Neural cell (in vitro differentiated cells): ENCODE measurements at regions not wholly inside any gene's neighbourhood (a gene's known extent, or its start where the extent isn't known, plus 50 kb on each side); places are given as distances from the start of the nearest gene placed in this dataset.

Experiments
- H2AFZ ChIP-seq: fragments of 200-600, 300-800 bp; sonication (generic), shearing (Covaris generic); 2 replicates; pipeline ENCODE4 v1.6.0; 2014; ENCODE audit warnings: low read depth, mild to moderate bottlenecking, antibody characterized with exemption, low read length, moderate library complexity
- H3F3A ChIP-seq: fragments of 200-600 bp; shearing (Covaris generic); 2 replicates; pipeline ENCODE4 v1.6.1; 2016; ENCODE audit warnings: mild to moderate bottlenecking, moderate library complexity, mixed read lengths, antibody characterized with exemption, low read length; ENCODE audit not compliant: insufficient read depth, poor library complexity, severe bottlenecking
- H3K27ac ChIP-seq: fragments of 200-600, 300-800 bp; sonication (generic), shearing (Covaris generic); 2 replicates; pipeline ENCODE4 v1.5.1; 2014; ENCODE audit warnings: mild to moderate bottlenecking, low read length, moderate library complexity
- H3K27me3 ChIP-seq: fragments of 300-800, 200-600 bp; sonication (generic), shearing (Covaris generic); 2 replicates; pipeline ENCODE4 v1.6.0; 2014; ENCODE audit warnings: mild to moderate bottlenecking, low read depth, low read length, moderate library complexity; ENCODE audit not compliant: insufficient read depth
- H3K36me3 ChIP-seq: fragments of 300-800, 200-600 bp; sonication (generic), shearing (Covaris generic); 2 replicates; pipeline ENCODE4 v1.5.1; 2014; ENCODE audit warnings: mild to moderate bottlenecking, antibody characterized with exemption, low read length, moderate library complexity; ENCODE audit not compliant: insufficient read depth
- H3K4me2 ChIP-seq: fragments of 300-800, 200-600 bp; sonication (generic), shearing (Covaris generic); 2 replicates; pipeline ENCODE4 v1.6.0; 2014; ENCODE audit warnings: mild to moderate bottlenecking, low read length
- H3K4me3 ChIP-seq: fragments of 300-800, 200-600 bp; sonication (generic), shearing (Covaris generic); 2 replicates; pipeline ENCODE4 v1.5.1; 2014; ENCODE audit warnings: mild to moderate bottlenecking, low read length, moderate library complexity
- H3K79me2 ChIP-seq: fragments of 200-600 bp; shearing (Covaris generic); replicated peaks from 2 replicates; pipeline ENCODE4 v1.6.0; 2014; ENCODE audit warnings: mild to moderate bottlenecking, low read length, moderate library complexity; ENCODE audit not compliant: insufficient read depth
- H3K9ac ChIP-seq: fragments of 300-800, 200-600 bp; sonication (generic), shearing (Covaris generic); 2 replicates; pipeline ENCODE4 v1.6.1; 2016; ENCODE audit warnings: mild to moderate bottlenecking, low read length, mixed read lengths
- H3K9me2 ChIP-seq: fragments of 200-600 bp; shearing (Covaris generic); 2 replicates; pipeline ENCODE4 v1.6.1; 2016; ENCODE audit warnings: mild to moderate bottlenecking, low read length, mixed read lengths; ENCODE audit not compliant: insufficient read depth
- H3K9me3 ChIP-seq: fragments of 200-600, 300-800 bp; sonication (generic), shearing (Covaris generic); 2 replicates; pipeline ENCODE4 v1.6.1; 2016; ENCODE audit warnings: mild to moderate bottlenecking, mixed run types, low read length, moderate library complexity, mixed read lengths
- H4K20me1 ChIP-seq: fragments of 200-600 bp; shearing (Covaris generic); 2 replicates; pipeline ENCODE4 v1.6.1; 2016; ENCODE audit warnings: mild to moderate bottlenecking, mixed run types; ENCODE audit not compliant: insufficient read depth
- CTCF ChIP-seq: fragments of 450-650 bp; IDR thresholded peaks from 2 replicates; pipeline ENCODE4 v1.5.1; 2014; ENCODE audit warnings: antibody characterized with exemption, mild to moderate bottlenecking, moderate library complexity; ENCODE audit not compliant: poor library complexity, severe bottlenecking
- EP300 ChIP-seq: fragments of 450-650 bp; conservative IDR thresholded peaks from 2 replicates; pipeline ENCODE4 v1.6.1; 2014; ENCODE audit warnings: antibody characterized with exemption, mild to moderate bottlenecking, moderate library complexity; ENCODE audit not compliant: poor library complexity, severe bottlenecking
- EZH2 ChIP-seq: fragments of 200-600, 300-800 bp; shearing (Covaris generic), sonication (generic); IDR thresholded peaks from 2 replicates; pipeline ENCODE4 v1.6.1; 2014; ENCODE audit warnings: antibody characterized with exemption, low read length, borderline replicate concordance, mild to moderate bottlenecking; ENCODE audit not compliant: insufficient read depth, poor library complexity, severe bottlenecking
- MXI1 ChIP-seq: fragments of 450-650 bp; conservative IDR thresholded peaks from 2 replicates; pipeline ENCODE4 v1.6.1; 2014; ENCODE audit warnings: antibody characterized with exemption, mild to moderate bottlenecking; ENCODE audit not compliant: poor library complexity, severe bottlenecking
- POLR2AphosphoS5 ChIP-seq: IDR thresholded peaks from 2 replicates; pipeline ENCODE4 v1.6.1; 2012
- RAD21 ChIP-seq: fragments of 450-650 bp; conservative IDR thresholded peaks from 2 replicates; pipeline ENCODE4 v1.6.1; 2014; ENCODE audit warnings: antibody characterized with exemption, mild to moderate bottlenecking, moderate library complexity
- SMC3 ChIP-seq: fragments of 450-650 bp; conservative IDR thresholded peaks from 2 replicates; pipeline ENCODE4 v1.6.1; 2014; ENCODE audit warnings: antibody characterized with exemption, mild to moderate bottlenecking, moderate library complexity; ENCODE audit not compliant: poor library complexity
- TAF1 ChIP-seq: IDR thresholded peaks from 2 replicates; pipeline ENCODE4 v1.6.1; 2012; ENCODE audit warnings: low read depth
- TF ChIP-seq, protein P1 (sequence below): IDR thresholded peaks from 2 replicates; pipeline ENCODE4 v1.6.1; 2012; ENCODE audit warnings: borderline replicate concordance

DNA sequence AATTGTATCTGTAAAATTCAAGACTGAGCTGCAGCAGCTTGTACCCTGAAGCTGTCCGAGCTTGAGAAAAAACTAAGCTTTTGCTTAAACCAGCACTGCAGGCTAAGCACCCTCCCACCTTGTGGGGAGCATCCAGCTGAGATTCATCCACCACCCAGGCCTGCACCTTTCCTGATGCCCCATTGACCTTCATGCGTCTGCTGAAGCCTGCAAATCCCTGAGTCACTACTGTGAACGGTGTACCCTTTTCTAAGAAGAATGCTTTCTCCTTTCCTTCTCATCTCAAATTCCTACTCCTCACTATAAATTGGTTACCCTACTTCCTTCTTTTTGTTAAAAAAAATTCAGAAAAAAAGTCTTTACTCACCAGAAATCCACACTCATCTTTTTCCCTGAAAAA lies 90.9 kb upstream of the RGS18 start:
- H3K4me2 ChIP-seq = no peak overlapping the region
- no peaks in the 10 kb centered on the region for H3F3A ChIP-seq
- no peak overlapping the region for H2AFZ ChIP-seq
- H3K36me3 ChIP-seq = no peaks in the 10 kb centered on the region
- no peak overlapping the region for H3K9ac ChIP-seq
- no peak overlapping the region for H3K27ac ChIP-seq
- H3K27me3 ChIP-seq = no peaks in the 10 kb centered on the region
- no peak overlapping the region for H3K4me3 ChIP-seq
- H3K9me2 ChIP-seq = no peaks in the 10 kb centered on the region
- no peak for TF ChIP-seq TAF1
- TF ChIP-seq POLR2AphosphoS5 = no peak
- TF ChIP-seq, protein P1, sequence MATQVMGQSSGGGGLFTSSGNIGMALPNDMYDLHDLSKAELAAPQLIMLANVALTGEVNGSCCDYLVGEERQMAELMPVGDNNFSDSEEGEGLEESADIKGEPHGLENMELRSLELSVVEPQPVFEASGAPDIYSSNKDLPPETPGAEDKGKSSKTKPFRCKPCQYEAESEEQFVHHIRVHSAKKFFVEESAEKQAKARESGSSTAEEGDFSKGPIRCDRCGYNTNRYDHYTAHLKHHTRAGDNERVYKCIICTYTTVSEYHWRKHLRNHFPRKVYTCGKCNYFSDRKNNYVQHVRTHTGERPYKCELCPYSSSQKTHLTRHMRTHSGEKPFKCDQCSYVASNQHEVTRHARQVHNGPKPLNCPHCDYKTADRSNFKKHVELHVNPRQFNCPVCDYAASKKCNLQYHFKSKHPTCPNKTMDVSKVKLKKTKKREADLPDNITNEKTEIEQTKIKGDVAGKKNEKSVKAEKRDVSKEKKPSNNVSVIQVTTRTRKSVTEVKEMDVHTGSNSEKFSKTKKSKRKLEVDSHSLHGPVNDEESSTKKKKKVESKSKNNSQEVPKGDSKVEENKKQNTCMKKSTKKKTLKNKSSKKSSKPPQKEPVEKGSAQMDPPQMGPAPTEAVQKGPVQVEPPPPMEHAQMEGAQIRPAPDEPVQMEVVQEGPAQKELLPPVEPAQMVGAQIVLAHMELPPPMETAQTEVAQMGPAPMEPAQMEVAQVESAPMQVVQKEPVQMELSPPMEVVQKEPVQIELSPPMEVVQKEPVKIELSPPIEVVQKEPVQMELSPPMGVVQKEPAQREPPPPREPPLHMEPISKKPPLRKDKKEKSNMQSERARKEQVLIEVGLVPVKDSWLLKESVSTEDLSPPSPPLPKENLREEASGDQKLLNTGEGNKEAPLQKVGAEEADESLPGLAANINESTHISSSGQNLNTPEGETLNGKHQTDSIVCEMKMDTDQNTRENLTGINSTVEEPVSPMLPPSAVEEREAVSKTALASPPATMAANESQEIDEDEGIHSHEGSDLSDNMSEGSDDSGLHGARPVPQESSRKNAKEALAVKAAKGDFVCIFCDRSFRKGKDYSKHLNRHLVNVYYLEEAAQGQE = no peak
- TF ChIP-seq RAD21 = no peak
- TF ChIP-seq EZH2 = no peak
- TF ChIP-seq SMC3 = no peak
- TF ChIP-seq MXI1 = no peak
- TF ChIP-seq EP300 = no peak
- no peak for TF ChIP-seq CTCF
- no peaks in the 10 kb centered on the region for H3K9me3 ChIP-seq
- no peaks in the 10 kb centered on the region for H4K20me1 ChIP-seq
- no peaks in the 10 kb centered on the region for H3K79me2 ChIP-seq

GRCh38 chr1:192070213-192070612 lies 88.0 kb upstream of the RGS18 start:
- no peaks in the 10 kb centered on the region for H3F3A ChIP-seq
- H3K27ac ChIP-seq = no peak overlapping the region
- no peaks in the 10 kb centered on the region for H3K36me3 ChIP-seq
- H3K79me2 ChIP-seq = no peaks in the 10 kb centered on the region
- H3K9ac ChIP-seq = no peak overlapping the region
- H2AFZ ChIP-seq = no peak overlapping the region
- no peaks in the 10 kb centered on the region for H4K20me1 ChIP-seq
- no peaks in the 10 kb centered on the region for H3K27me3 ChIP-seq
- no peak overlapping the region for H3K4me3 ChIP-seq
- H3K9me2 ChIP-seq = no peaks in the 10 kb centered on the region
- H3K9me3 ChIP-seq = no peaks in the 10 kb centered on the region
- TF ChIP-seq SMC3 (no peak), EZH2 (no peak), CTCF (no peak), TAF1 (no peak), EP300 (no peak), MXI1 (no peak), POLR2AphosphoS5 (no peak), RAD21 (no peak)
- TF ChIP-seq, protein P1 = no peak
- no peak overlapping the region for H3K4me2 ChIP-seq
